ENCODE measurements at regions not wholly inside any gene's neighbourhood (a gene's known extent, or its start where the extent isn't known, plus 50 kb on each side); places are given as distances from the start of the nearest gene placed in this dataset.
"Not testable (repeated sequence)": the region's sequence is repeated elsewhere in the genome, so short reads cannot be mapped to it uniquely, and the experiment has no call there.

DNA sequence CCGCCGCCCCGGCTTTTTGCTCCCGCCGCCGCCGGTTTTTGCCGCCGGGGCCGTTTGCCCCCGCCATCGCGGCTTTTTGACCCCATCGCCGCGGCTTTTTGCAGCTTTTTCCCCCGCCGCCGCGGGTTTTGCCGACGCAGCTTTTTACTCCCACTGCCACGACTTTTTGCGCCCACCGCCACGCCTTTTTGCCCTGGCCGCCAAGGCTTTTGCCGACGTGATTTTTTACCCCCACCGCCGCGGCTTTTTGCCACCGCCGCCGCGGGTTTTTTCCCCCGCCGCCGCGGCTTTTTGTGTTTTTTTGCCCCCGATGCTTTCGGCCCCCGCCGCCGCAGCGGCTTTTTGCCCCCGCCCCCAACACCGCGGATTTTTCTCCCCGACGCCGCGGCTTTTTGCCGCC, 5001.9 kb upstream of the OR11H1 start:
- WGBS, 2 experiments (ENCODE audit: low coverage in 1 of 2, low lambda C conversion rate in 2 of 2, missing lambda C conversion rate in 2 of 2): 77 to 80% methylated on average over 1 to 40 of the region's 54 CpGs
- H2AFZ ChIP-seq; H3K36me3 ChIP-seq (ENCODE audit: low read depth); in situ Hi-C loops (cut with MboI); H4K20me1 ChIP-seq (ENCODE audit: insufficient read depth); DNase-seq; H3K9me2 ChIP-seq (ENCODE audit: insufficient read depth); H3K4me3 ChIP-seq; H3K9ac ChIP-seq; H3K4me1 ChIP-seq (ENCODE audit: insufficient read depth); H3F3A ChIP-seq (ENCODE audit: insufficient read depth); H3K27me3 ChIP-seq (replicated peaks; ENCODE audit: insufficient read depth); H3K9me3 ChIP-seq (ENCODE audit: low read depth); H3K79me2 ChIP-seq (ENCODE audit: insufficient read depth); H3K4me2 ChIP-seq (ENCODE audit: unreplicated experiment); H3K27ac ChIP-seq: not testable (repeated sequence)

- H3K36me3 ChIP-seq (ENCODE audit: low read depth); H4K20me1 ChIP-seq (ENCODE audit: insufficient read depth); H3K4me1 ChIP-seq (ENCODE audit: insufficient read depth); H3K9me3 ChIP-seq (ENCODE audit: low read depth); H3K9ac ChIP-seq; in situ Hi-C loops (cut with MboI); H3K9me2 ChIP-seq (ENCODE audit: insufficient read depth); H3K27ac ChIP-seq; DNase-seq; H3K79me2 ChIP-seq (ENCODE audit: insufficient read depth); H3F3A ChIP-seq (ENCODE audit: insufficient read depth); H3K4me3 ChIP-seq; H3K4me2 ChIP-seq (ENCODE audit: unreplicated experiment); H3K27me3 ChIP-seq (replicated peaks; ENCODE audit: insufficient read depth); H2AFZ ChIP-seq: not testable (repeated sequence)
- WGBS, 2 experiments (ENCODE audit: low coverage in 1 of 2, low lambda C conversion rate in 2 of 2, missing lambda C conversion rate in 2 of 2): no CpG with 5 or more reads among the region's 4 CpGs
Observed at GRCh38 chr22:10531141-10531540, 4996.9 kb upstream of the OR11H1 start.

DNA sequence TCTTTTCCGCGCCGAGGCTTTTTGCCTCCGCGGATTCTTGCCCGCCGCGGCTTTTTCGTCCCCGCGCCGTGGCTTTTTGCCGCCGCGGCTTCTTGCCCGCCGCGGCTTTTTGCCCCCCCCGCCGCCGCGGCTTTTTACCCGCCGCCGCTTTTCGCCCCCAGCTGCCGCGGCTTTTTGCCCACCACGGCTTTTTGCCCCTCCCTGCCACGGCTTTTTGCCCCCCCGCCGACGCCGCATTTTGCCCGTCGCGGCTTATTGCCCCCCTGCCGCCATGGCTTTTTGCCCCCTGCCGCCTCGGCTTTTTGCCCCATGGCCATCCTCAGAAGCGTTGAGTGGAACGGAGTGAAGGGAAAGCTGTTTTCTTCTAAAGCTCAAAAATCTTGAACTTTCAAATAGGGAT, 4955.5 kb upstream of the OR11H1 start:
- H3K79me2 ChIP-seq (ENCODE audit: insufficient read depth); H3K4me2 ChIP-seq (ENCODE audit: unreplicated experiment): not testable (repeated sequence)

GRCh38 chr22:10601071-10601470, 4926.9 kb upstream of the OR11H1 start:
- not testable (repeated sequence) for DNase-seq

More for the DNA sequence above, 4955.5 kb upstream of the OR11H1 start:
- H2AFZ ChIP-seq; H3K4me1 ChIP-seq (ENCODE audit: insufficient read depth); in situ Hi-C loops (cut with MboI); H3K36me3 ChIP-seq (ENCODE audit: low read depth); H3K9me2 ChIP-seq (ENCODE audit: insufficient read depth); H4K20me1 ChIP-seq (ENCODE audit: insufficient read depth); H3K9ac ChIP-seq; H3K4me3 ChIP-seq; H3K27ac ChIP-seq; H3F3A ChIP-seq (ENCODE audit: insufficient read depth); H3K9me3 ChIP-seq (ENCODE audit: low read depth); DNase-seq; H3K27me3 ChIP-seq (replicated peaks; ENCODE audit: insufficient read depth): not testable (repeated sequence)
- 64 to 69% methylated on average over 10 to 42 of the region's 42 CpGs for WGBS, 2 experiments (ENCODE audit: low coverage in 1 of 2, low lambda C conversion rate in 2 of 2, missing lambda C conversion rate in 2 of 2)

DNA sequence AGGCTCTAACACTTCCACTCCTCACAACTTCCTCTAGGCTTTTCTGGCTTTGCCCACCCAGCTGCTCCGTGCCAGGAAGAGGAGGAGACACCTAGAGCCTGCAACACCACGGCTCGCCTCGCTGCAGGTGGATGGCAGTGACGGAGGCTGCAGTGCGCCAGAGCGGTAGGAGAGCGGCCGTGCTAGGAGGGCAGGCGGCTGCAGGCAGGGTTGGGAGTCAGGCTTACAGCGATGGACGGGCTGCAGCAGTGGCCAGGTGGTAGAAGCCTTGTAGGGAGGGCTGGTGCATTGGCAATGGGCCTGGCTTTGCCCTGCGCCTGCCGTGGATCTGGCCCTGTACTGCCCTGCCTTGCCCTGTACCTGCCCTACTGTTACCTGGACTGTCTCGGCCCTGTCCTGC, 4896.0 kb upstream of the OR11H1 start:
- H2AFZ ChIP-seq; H3F3A ChIP-seq (ENCODE audit: insufficient read depth); H3K36me3 ChIP-seq (ENCODE audit: low read depth); in situ Hi-C loops (cut with MboI); H3K4me1 ChIP-seq (ENCODE audit: insufficient read depth); H3K9ac ChIP-seq; H3K27ac ChIP-seq; H3K4me3 ChIP-seq; H3K9me2 ChIP-seq (ENCODE audit: insufficient read depth); H4K20me1 ChIP-seq (ENCODE audit: insufficient read depth); H3K27me3 ChIP-seq (replicated peaks; ENCODE audit: insufficient read depth); DNase-seq; H3K9me3 ChIP-seq (ENCODE audit: low read depth); H3K4me2 ChIP-seq (ENCODE audit: unreplicated experiment); H3K79me2 ChIP-seq (ENCODE audit: insufficient read depth): not testable (repeated sequence)
- WGBS, 2 experiments (ENCODE audit: low coverage in 1 of 2, low lambda C conversion rate in 2 of 2, missing lambda C conversion rate in 2 of 2): 88 to 90% methylated on average over 2 to 9 of the region's 15 CpGs

More at GRCh38 chr22:10601071-10601470, 4926.9 kb upstream of the OR11H1 start:
- H3K9me3 ChIP-seq (ENCODE audit: low read depth); H3F3A ChIP-seq (ENCODE audit: insufficient read depth); H3K4me3 ChIP-seq; H3K9ac ChIP-seq; H3K27ac ChIP-seq; H3K4me2 ChIP-seq (ENCODE audit: unreplicated experiment); H3K79me2 ChIP-seq (ENCODE audit: insufficient read depth); H3K4me1 ChIP-seq (ENCODE audit: insufficient read depth); H3K27me3 ChIP-seq (replicated peaks; ENCODE audit: insufficient read depth); H3K9me2 ChIP-seq (ENCODE audit: insufficient read depth); H4K20me1 ChIP-seq (ENCODE audit: insufficient read depth); H3K36me3 ChIP-seq (ENCODE audit: low read depth); in situ Hi-C loops (cut with MboI); H2AFZ ChIP-seq: not testable (repeated sequence)
- no CpG with 5 or more reads among the region's 2 CpGs for WGBS, 2 experiments (ENCODE audit: low coverage in 1 of 2, low lambda C conversion rate in 2 of 2, missing lambda C conversion rate in 2 of 2)

DNA sequence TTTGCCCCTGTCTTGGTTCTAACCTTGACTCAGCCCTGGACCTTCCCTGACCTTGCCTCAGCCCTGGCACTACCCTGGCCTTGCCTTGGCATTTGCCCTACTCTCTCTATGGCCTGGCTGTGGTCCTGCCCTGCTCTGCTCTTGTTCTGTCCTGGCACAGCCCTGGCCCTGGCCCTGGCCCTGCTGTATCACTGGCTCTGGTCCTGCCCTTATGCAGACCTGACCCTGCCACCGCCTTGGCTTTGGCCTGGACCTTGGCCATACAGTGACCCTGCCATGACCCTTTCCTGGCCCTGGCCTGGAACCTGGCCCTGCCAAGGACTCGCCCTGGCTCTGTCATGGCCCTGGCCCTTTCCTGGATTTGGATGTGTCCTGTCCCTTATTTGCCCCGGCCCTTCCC, 4892.7 kb upstream of the OR11H1 start:
- in situ Hi-C loops (cut with MboI); H3K27ac ChIP-seq; H3K36me3 ChIP-seq (ENCODE audit: low read depth); DNase-seq; H3F3A ChIP-seq (ENCODE audit: insufficient read depth); H2AFZ ChIP-seq; H3K79me2 ChIP-seq (ENCODE audit: insufficient read depth); H3K9ac ChIP-seq; H3K4me2 ChIP-seq (ENCODE audit: unreplicated experiment); H3K4me3 ChIP-seq; H3K4me1 ChIP-seq (ENCODE audit: insufficient read depth); H3K9me2 ChIP-seq (ENCODE audit: insufficient read depth); H3K9me3 ChIP-seq (ENCODE audit: low read depth); H3K27me3 ChIP-seq (replicated peaks; ENCODE audit: insufficient read depth); H4K20me1 ChIP-seq (ENCODE audit: insufficient read depth): not testable (repeated sequence)
- WGBS, 2 experiments (ENCODE audit: low coverage in 1 of 2, low lambda C conversion rate in 2 of 2, missing lambda C conversion rate in 2 of 2): 20 to 30% methylated on average over 1 to 3 of the region's 3 CpGs

GRCh38 chr22:10662818-10663217, 4865.2 kb upstream of the OR11H1 start:
- H2AFZ ChIP-seq; in situ Hi-C loops (cut with MboI); H4K20me1 ChIP-seq (ENCODE audit: insufficient read depth); H3K27ac ChIP-seq; H3K9ac ChIP-seq; H3F3A ChIP-seq (ENCODE audit: insufficient read depth); H3K9me3 ChIP-seq (ENCODE audit: low read depth); H3K4me1 ChIP-seq (ENCODE audit: insufficient read depth); H3K79me2 ChIP-seq (ENCODE audit: insufficient read depth); H3K4me3 ChIP-seq; H3K4me2 ChIP-seq (ENCODE audit: unreplicated experiment); DNase-seq; H3K36me3 ChIP-seq (ENCODE audit: low read depth); H3K27me3 ChIP-seq (replicated peaks; ENCODE audit: insufficient read depth); H3K9me2 ChIP-seq (ENCODE audit: insufficient read depth): not testable (repeated sequence)
- 54 to 62% methylated on average over 14 of the region's 14 CpGs for WGBS, 2 experiments (ENCODE audit: low coverage in 1 of 2, low lambda C conversion rate in 2 of 2, missing lambda C conversion rate in 2 of 2)

GRCh38 chr22:10673065-10673464, 4854.9 kb upstream of the OR11H1 start:
- 18 to 19% methylated on average over 6 of the region's 6 CpGs for WGBS, 2 experiments (ENCODE audit: low coverage in 1 of 2, low lambda C conversion rate in 2 of 2, missing lambda C conversion rate in 2 of 2)
- H3K4me1 ChIP-seq (ENCODE audit: insufficient read depth); H3K4me3 ChIP-seq; H2AFZ ChIP-seq; H3K4me2 ChIP-seq (ENCODE audit: unreplicated experiment); H3K36me3 ChIP-seq (ENCODE audit: low read depth); H3K9me3 ChIP-seq (ENCODE audit: low read depth); in situ Hi-C loops (cut with MboI); H3K9ac ChIP-seq; H3F3A ChIP-seq (ENCODE audit: insufficient read depth); H3K79me2 ChIP-seq (ENCODE audit: insufficient read depth); H4K20me1 ChIP-seq (ENCODE audit: insufficient read depth); H3K27ac ChIP-seq; H3K27me3 ChIP-seq (replicated peaks; ENCODE audit: insufficient read depth); H3K9me2 ChIP-seq (ENCODE audit: insufficient read depth): not testable (repeated sequence)
- peak; percentile 0 for DNase-seq

Measured in GM23248 (cell line).